C4-2B (cell line): ENCODE measurements at regions not wholly inside any gene's neighbourhood (a gene's known extent, or its start where the extent isn't known, plus 50 kb on each side); places are given as distances from the start of the nearest gene placed in this dataset.

Experiments
- H3K27ac ChIP-seq: fragments of 450-650 bp; 2 replicates; pipeline ENCODE4 v1.5.1; 2017
- CTCF ChIP-seq: fragments of 450-650 bp; conservative IDR thresholded peaks from 2 replicates; pipeline ENCODE4 v1.5.1; 2017; ENCODE audit warnings: mild to moderate bottlenecking
- ZFX ChIP-seq: fragments of 450-650 bp; IDR thresholded peaks from 2 replicates; pipeline ENCODE4 v1.6.1; 2017

DNA sequence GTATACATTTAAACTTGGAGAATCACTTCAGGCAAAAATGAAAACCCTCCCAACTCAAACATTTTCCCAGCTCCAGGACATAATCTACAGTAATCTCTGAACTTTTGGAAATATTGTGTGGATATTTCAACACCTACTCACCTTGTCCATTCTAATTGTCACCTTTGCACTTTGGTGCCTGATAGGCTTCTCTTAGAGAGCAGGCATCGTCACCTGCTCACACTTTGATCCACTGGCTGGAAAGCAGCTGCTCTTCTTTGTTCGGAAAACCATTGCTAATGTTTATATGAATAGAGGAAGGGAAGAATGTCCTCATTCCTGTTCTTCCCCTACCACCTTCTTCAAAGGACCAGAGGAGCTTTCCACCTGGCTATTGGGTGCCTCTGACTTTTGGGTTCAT is 411.2 kb downstream of the FGF9 start:
- TF ChIP-seq CTCF (no peak), ZFX (no peak)
- no peak overlapping the region for H3K27ac ChIP-seq

DNA sequence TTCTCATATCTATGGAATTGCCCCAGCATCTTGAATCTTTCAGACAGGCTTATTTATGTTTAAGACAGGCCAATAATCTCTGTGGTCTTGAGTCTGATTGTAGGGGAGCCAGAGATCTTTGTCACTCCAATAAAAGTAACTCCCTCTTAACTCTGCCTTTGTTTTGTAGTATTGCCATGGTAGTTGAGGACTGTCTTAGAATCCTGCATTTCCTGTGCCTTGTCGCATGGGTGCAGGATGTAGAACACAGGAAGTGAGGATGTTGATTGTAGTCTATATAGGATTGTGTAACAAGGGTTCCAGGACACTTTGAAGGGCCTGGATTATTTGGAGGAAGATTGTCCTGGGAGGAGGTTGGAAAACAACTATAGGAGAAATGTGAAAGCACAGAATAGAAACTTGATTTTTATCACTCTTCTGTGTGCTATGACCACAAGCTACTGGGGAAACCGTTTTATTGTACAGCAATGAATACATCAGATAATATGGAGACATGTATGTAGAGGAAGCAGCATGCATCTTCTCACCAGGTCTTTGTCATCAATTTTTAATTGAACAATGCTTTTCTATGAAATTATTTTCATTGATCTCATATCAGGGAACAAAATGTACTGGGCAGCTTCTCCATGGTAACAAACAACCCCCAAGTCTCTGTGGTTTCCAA is 411.7 kb downstream of the FGF9 start:
- TF ChIP-seq CTCF (no peak), ZFX (no peak)
- H3K27ac ChIP-seq: no peak overlapping the region

DNA sequence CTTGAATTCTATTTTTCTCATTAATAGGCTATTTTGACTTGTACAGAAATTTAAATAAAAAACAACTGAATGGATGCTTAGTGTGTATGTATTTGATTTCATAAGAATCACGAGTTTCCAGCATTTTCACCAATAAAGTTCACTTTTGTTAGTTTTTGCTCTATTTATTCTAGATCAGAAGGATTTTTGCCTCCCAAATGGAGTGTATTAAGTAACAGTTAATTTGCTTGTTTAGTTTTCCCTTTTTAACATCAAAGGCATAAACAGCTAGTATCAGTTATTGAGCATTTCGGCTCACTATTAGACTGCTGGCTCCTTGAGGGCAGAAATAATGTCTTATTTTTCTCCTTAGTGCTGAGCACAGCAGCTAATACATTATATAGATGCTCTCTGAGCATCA is 414.1 kb downstream of the FGF9 start:
- TF ChIP-seq CTCF: no peak
- TF ChIP-seq ZFX: no peak
- H3K27ac ChIP-seq: no peak overlapping the region

DNA sequence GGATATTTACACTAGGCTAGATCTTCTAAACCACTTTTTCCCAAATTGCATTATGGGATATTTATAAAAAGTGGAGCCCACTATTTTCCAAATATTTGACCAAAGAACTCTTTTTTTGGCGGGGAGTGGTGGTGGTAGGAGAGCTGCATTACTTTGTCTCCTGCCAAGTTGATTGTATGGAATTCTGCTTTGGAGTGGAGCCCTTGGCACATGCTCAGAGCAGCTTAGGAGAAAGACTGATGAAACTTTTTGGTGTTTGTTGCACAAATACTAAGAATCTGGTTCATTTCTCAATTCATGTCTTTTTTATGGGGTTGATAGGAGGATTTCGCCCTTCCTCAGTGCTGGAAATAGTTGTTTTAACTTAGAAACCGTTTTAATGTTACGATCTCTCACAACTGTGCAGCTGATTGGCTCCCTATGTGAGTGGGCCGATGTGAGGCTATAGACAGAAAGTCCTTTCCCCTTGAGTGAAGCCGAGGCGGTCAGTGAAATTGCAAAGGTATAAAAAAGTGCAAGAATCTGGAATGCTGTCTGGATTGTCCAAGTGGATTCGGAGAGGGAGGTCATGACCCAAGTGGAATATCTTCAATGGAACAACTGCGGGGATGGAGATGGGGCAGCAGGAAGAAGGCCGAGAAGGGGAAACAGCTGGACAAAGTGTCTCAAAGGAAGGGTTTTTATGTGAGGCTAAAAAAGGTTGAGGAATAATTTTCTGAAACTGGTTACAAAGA is 415.9 kb downstream of the FGF9 start:
- no peak overlapping the region for H3K27ac ChIP-seq
- TF ChIP-seq CTCF (no peak), ZFX (no peak)

GRCh38 chr13:22090106-22090505 is 419.2 kb downstream of the FGF9 start:
- TF ChIP-seq CTCF (no peak), ZFX (no peak)
- H3K27ac ChIP-seq: no peak overlapping the region

DNA sequence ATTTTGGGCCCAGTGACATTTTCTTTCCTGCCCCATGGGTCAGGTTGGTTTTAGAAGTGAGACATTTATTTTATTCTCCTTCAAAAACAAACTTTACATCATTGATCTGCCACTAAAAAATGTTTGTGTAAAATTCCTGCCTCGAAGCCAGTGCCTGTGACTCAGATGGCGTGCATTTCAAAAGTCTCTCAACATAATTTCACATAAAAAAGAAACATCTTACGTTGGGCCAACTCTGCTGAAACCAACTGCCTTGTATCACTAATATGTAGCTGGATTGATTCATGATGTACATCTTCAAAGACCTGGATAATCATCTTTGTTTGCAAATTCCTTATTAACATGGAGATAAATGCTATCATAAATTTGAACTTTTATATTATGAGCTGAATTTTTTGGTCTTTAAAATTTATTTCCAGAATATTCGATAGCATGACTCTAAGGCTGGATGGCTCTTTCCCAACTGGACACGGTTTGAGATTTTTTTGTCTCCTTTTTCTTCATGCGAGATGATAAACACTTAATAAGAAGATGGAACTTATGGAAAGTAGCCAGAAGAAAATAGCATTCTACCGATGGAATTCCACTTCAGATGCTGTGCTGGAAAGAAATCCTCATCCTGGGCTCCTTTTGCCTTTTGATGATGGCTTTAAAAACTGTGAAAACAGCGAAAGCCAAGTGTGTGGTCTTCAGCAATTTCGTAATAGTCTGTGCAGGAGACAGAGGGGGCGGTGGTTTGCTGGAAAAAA is 420.5 kb downstream of the FGF9 start:
- H3K27ac ChIP-seq: no peak overlapping the region
- no peak for TF ChIP-seq ZFX
- TF ChIP-seq CTCF: no peak

DNA sequence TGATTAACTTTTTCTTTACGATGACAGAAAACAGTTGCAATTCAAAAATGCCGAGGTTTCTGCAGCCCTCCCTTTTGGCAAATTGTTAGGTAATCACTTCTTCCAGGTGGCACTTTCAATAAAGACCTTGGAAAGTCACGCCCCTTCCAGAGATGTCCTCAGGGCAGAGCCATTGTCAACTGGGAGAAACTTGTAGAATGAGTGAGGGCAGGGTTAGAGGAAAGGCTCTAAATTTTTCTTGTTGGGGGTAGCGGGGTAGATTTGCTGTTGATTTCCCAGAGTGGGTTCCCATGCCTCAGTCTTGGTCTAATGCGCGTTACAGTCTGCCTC is 421.1 kb downstream of the FGF9 start:
- TF ChIP-seq CTCF: no peak
- TF ChIP-seq ZFX: no peak

More for the DNA sequence above, 421.1 kb downstream of the FGF9 start:
- H3K27ac ChIP-seq: no peak overlapping the region
